HEK293 (cell line): ENCODE measurements at regions not wholly inside any gene's neighbourhood (a gene's known extent, or its start where the extent isn't known, plus 50 kb on each side); places are given as distances from the start of the nearest gene placed in this dataset.

Source experiments
- CTCF ChIA-PET: fragments of 350-600 bp; formaldehyde crosslinking; extraction: SDS; loops from one replicate; lab custom pipeline; 2021; ENCODE audit warnings: antibody characterized with exemption; lab: Yijun Ruan, JAX
- POLR2A ChIA-PET: fragments of 300-600 bp; formaldehyde crosslinking; extraction: SDS; loops from one replicate; lab custom pipeline; 2020; ENCODE audit warnings: antibody characterized with exemption, inconsistent platforms; lab: Yijun Ruan, JAX
- H3K27ac ChIP-seq: fragments of 200-500 bp; sonication (Bioruptor generic); 2 replicates; pipeline ENCODE4 v1.5.1; 2014; ENCODE audit warnings: low read depth, low read length, control low read depth, inconsistent platforms; ENCODE audit errors: extremely low read depth
- H3K36me3 ChIP-seq, 2 experiments: fragments of 200-500 bp in 1 of 2; sonication (Bioruptor generic) in 1 of 2; 1 replicate in 1 of 2; 2 replicates in 1 of 2; pipeline ENCODE4 v1.5.1; 2014 to 2017; ENCODE audit warnings: inconsistent platforms in 2 of 2, low read length in 2 of 2; ENCODE audit not compliant: control insufficient read depth in 2 of 2, insufficient read depth in 1 of 2
- H3K4me1 ChIP-seq: fragments of 200-500 bp; sonication (Bioruptor generic); 2 replicates; pipeline ENCODE4 v1.5.1; 2014; ENCODE audit warnings: mild to moderate bottlenecking, low read length, inconsistent platforms; ENCODE audit not compliant: control insufficient read depth, insufficient read depth
- H3K4me3 ChIP-seq: 2 replicates; pipeline ENCODE4 v1.5.1; 2011; ENCODE audit warnings: low read depth, mild to moderate bottlenecking, control low read depth, low read length, moderate library complexity
- H3K9me3 ChIP-seq: fragments of 200-500 bp; sonication (Bioruptor generic); 2 replicates; pipeline ENCODE4 v1.5.1; 2014; ENCODE audit warnings: low read depth, low read length, inconsistent platforms; ENCODE audit not compliant: control insufficient read depth, insufficient read depth
- IKZF3 ChIP-seq: fragments of 450-650 bp; IDR thresholded peaks from 2 replicates; pipeline ENCODE4 v1.5.0; 2018; ENCODE audit warnings: missing biosample characterization, mild to moderate bottlenecking, missing genetic modification characterization, moderate library complexity
- KLF7 ChIP-seq: fragments of 450-650 bp; formaldehyde crosslinking; IDR thresholded peaks from 2 replicates; pipeline ENCODE4 v1.5.1; 2016; ENCODE audit warnings: missing biosample characterization, missing genetic modification characterization, borderline replicate concordance
- KLF9 ChIP-seq: fragments of 450-650 bp; formaldehyde crosslinking; IDR thresholded peaks from 2 replicates; pipeline ENCODE4 v1.5.1; 2016; ENCODE audit warnings: missing biosample characterization, missing genetic modification characterization, low read depth
- PRDM1 ChIP-seq: fragments of 450-650 bp; formaldehyde crosslinking; IDR thresholded peaks from 2 replicates; pipeline ENCODE4; 2016; ENCODE audit warnings: missing biosample characterization, missing genetic modification characterization
- SCRT2 ChIP-seq: fragments of 450-650 bp; formaldehyde crosslinking; IDR thresholded peaks from 2 replicates; pipeline ENCODE4 v1.5.1; 2016; ENCODE audit warnings: missing biosample characterization, missing genetic modification characterization
- TCF7L2 ChIP-seq: IDR thresholded peaks from 2 replicates; pipeline ENCODE4 v1.6.1; 2011; ENCODE audit warnings: low read depth, mild to moderate bottlenecking, inconsistent platforms, low read length, moderate library complexity, borderline replicate concordance
- ZNF132 ChIP-seq: fragments of 450-650 bp; formaldehyde crosslinking; IDR thresholded peaks from 2 replicates; pipeline ENCODE4 v1.5.1; 2017; ENCODE audit warnings: missing biosample characterization, missing genetic modification characterization, borderline replicate concordance
- ZNF155 ChIP-seq: fragments of 450-650 bp; formaldehyde crosslinking; IDR thresholded peaks from 2 replicates; pipeline ENCODE4 v1.5.1; 2016; ENCODE audit warnings: missing biosample characterization, missing genetic modification characterization
- ZNF223 ChIP-seq: fragments of 450-650 bp; formaldehyde crosslinking; IDR thresholded peaks from 2 replicates; pipeline ENCODE4 v1.5.1; 2016; ENCODE audit warnings: missing biosample characterization, missing genetic modification characterization
- ZNF248 ChIP-seq: fragments of 450-650 bp; formaldehyde crosslinking; IDR thresholded peaks from 2 replicates; pipeline ENCODE4 v1.5.1; 2017; ENCODE audit warnings: missing biosample characterization, missing genetic modification characterization
- ZNF26 ChIP-seq: fragments of 450-650 bp; formaldehyde crosslinking; IDR thresholded peaks from 2 replicates; pipeline ENCODE4 v1.5.1; 2016; ENCODE audit warnings: missing biosample characterization, missing genetic modification characterization
- ZNF266 ChIP-seq: fragments of 450-650 bp; formaldehyde crosslinking; IDR thresholded peaks from 2 replicates; pipeline ENCODE4 v1.5.1; 2016; ENCODE audit warnings: missing biosample characterization, missing genetic modification characterization, low read depth
- ZNF274 ChIP-seq, 2 experiments: fragments of 200-500 bp in 1 of 2; fragments of 450-650 bp in 1 of 2; sonication (Bioruptor generic) in 1 of 2; formaldehyde crosslinking in 1 of 2; IDR thresholded peaks; 2 replicates each; pipeline versions ENCODE4 v1.5.1 to v1.6.1; 2014 to 2016; ENCODE audit warnings: borderline replicate concordance in 1 of 2, inconsistent platforms in 1 of 2, low read length in 1 of 2, missing biosample characterization in 1 of 2, missing genetic modification characterization in 1 of 2
- ZNF324 ChIP-seq: fragments of 450-650 bp; formaldehyde crosslinking; IDR thresholded peaks from 2 replicates; pipeline ENCODE4 v1.5.1; 2016; ENCODE audit warnings: missing biosample characterization, missing genetic modification characterization
- ZNF366 ChIP-seq: fragments of 450-650 bp; formaldehyde crosslinking; conservative IDR thresholded peaks from 2 replicates; pipeline ENCODE4 v1.5.1; 2016; ENCODE audit warnings: missing biosample characterization, missing genetic modification characterization
- ZNF404 ChIP-seq: fragments of 450-650 bp; formaldehyde crosslinking; IDR thresholded peaks from 2 replicates; pipeline ENCODE4 v1.5.1; 2017; ENCODE audit warnings: missing biosample characterization, missing genetic modification characterization
- ZNF529 ChIP-seq: fragments of 450-650 bp; formaldehyde crosslinking; IDR thresholded peaks from 2 replicates; pipeline ENCODE4 v1.5.1; 2017; ENCODE audit warnings: missing genetic modification characterization, missing biosample characterization; ENCODE audit not compliant: insufficient replicate concordance
- ZNF561 ChIP-seq: fragments of 450-650 bp; IDR thresholded peaks from 2 replicates; pipeline ENCODE4 v1.5.1; 2018; ENCODE audit warnings: missing biosample characterization, missing genetic modification characterization, borderline replicate concordance
- ZNF658 ChIP-seq: fragments of 450-650 bp; formaldehyde crosslinking; IDR thresholded peaks from 2 replicates; pipeline ENCODE4; 2016; ENCODE audit warnings: missing biosample characterization, missing genetic modification characterization
- ZNF768 ChIP-seq: fragments of 450-650 bp; formaldehyde crosslinking; IDR thresholded peaks from 2 replicates; pipeline ENCODE4 v1.5.1; 2018; ENCODE audit warnings: missing biosample characterization, mild to moderate bottlenecking, missing genetic modification characterization
- ZSCAN5A ChIP-seq: fragments of 450-650 bp; formaldehyde crosslinking; IDR thresholded peaks from 2 replicates; pipeline ENCODE4 v1.5.1; 2016; ENCODE audit warnings: missing biosample characterization, missing genetic modification characterization
- TF ChIP-seq, protein P1 (sequence below): fragments of 450-650 bp; formaldehyde crosslinking; IDR thresholded peaks from 2 replicates; pipeline ENCODE4 v1.5.1; 2016; ENCODE audit warnings: missing biosample characterization, missing genetic modification characterization

DNA sequence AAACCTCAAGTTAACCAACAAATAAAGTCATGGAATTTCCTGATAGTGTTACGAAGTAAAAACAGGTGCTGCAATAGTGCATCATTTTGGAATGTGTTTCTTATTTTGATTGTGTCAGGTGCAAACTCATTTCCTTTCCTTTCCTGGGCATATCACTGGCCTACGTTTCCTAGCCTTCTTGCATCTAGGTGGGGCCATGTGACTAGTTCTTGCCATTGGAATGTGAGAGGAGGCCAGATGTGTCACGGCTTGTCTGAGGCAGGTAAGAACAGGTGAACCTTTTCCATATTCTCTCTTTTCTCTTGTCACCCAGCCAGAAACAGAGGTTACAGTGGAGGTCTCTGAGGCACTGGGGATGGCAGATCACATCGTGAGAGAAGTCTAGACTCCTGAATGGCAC, 868.0 kb downstream of the RPA4 start:
- POLR2A ChIA-PET = no interaction called here
- TF ChIP-seq ZNF324 (tag by site-specific recombination) = no peak
- TF ChIP-seq ZNF26 (tag by site-specific recombination) = no peak
- TF ChIP-seq ZNF404 (tag by site-specific recombination) = no peak
- TF ChIP-seq ZNF768 = no peak
- TF ChIP-seq ZNF155 (tag by site-specific recombination) = no peak
- no peak for TF ChIP-seq TCF7L2
- TF ChIP-seq KLF9 (tag by site-specific recombination) = no peak
- TF ChIP-seq ZNF366 (tag by site-specific recombination) = no peak
- no peak for TF ChIP-seq ZNF274 (IDR thresholded peaks at IDR 0.05; ENCODE audit: low read length)
- TF ChIP-seq ZNF274 (tag by site-specific recombination; IDR thresholded peaks at IDR 0.05; ENCODE audit: borderline replicate concordance) = no peak
- no peak for TF ChIP-seq IKZF3 (tag by site-specific recombination)
- TF ChIP-seq KLF7 (tag by site-specific recombination) = no peak
- no peak for TF ChIP-seq ZNF561 (tag by site-specific recombination)
- no peak for TF ChIP-seq ZNF132 (tag by site-specific recombination)
- TF ChIP-seq ZNF223 = no peak
- Histone ChIP-seq H3K9me3 (no peaks in the 10 kb centered on the region), H3K4me3 (no peak overlapping the region), H3K36me3 (no peaks in the 10 kb centered on the region), H3K27ac (no peak overlapping the region), H3K4me1 (no peaks in the 10 kb centered on the region)
- CTCF ChIA-PET = no interaction called here

DNA sequence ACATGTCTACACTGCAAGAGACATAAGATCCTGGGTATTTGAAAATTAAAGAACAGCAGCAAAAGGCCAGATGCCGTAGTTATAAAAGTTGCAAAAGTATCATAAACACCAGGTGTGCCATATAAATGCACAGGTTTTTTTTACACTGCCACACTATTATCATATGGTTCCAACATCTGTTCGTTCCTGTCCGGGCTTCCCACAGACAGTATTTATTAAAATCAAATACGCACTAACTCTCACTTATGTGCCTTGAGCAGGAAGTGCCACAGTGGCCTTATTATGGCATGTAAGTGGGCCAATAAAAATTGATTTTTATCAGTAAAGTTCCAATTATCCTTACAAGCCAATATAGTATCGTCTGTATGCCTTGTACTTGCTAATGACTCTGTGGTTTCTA, 873.2 kb downstream of the RPA4 start:
- no peak overlapping the region for H3K4me3 ChIP-seq
- TF ChIP-seq ZNF248 (tag by site-specific recombination) (no peak), PRDM1 (no peak), SCRT2 (tag by site-specific recombination) (no peak), ZNF658 (tag by site-specific recombination) (no peak), ZNF132 (tag by site-specific recombination) (no peak), ZNF529 (tag by site-specific recombination) (no peak), ZSCAN5A (tag by site-specific recombination) (no peak), ZNF266 (no peak)
- TF ChIP-seq, protein P1, sequence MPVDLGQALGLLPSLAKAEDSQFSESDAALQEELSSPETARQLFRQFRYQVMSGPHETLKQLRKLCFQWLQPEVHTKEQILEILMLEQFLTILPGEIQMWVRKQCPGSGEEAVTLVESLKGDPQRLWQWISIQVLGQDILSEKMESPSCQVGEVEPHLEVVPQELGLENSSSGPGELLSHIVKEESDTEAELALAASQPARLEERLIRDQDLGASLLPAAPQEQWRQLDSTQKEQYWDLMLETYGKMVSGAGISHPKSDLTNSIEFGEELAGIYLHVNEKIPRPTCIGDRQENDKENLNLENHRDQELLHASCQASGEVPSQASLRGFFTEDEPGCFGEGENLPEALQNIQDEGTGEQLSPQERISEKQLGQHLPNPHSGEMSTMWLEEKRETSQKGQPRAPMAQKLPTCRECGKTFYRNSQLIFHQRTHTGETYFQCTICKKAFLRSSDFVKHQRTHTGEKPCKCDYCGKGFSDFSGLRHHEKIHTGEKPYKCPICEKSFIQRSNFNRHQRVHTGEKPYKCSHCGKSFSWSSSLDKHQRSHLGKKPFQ (tag by site-specific recombination) = no peak
- no peak overlapping the region for H3K27ac ChIP-seq
- no peaks in the 10 kb centered on the region for H3K36me3 ChIP-seq
- H3K4me1 ChIP-seq = no peaks in the 10 kb centered on the region
- ChIA-PET POLR2A (no interaction called here), CTCF (interaction anchor here (0.6 kb wide), 1 partner anchor 12 kb away, joined by 3 read pairs; no protein-coding TSS in a partner anchor)
- H3K9me3 ChIP-seq = no peaks in the 10 kb centered on the region
